IMR-90 (cell line): ENCODE measurements at regions not wholly inside any gene's neighbourhood (a gene's known extent, or its start where the extent isn't known, plus 50 kb on each side); places are given as distances from the start of the nearest gene placed in this dataset.

ENCODE experiments used
- ATAC-seq: fragments of 200-7000 bp; cut with Tn5 transposase; 2 replicates; pipeline ENCODE4 v1.9.1; 2020; ENCODE audit warnings: low read depth, mild to moderate bottlenecking, moderate library complexity
- BruUV-seq: library from RNA; stranded (reverse); fragments of 400-500 nt; replicated peaks from 2 replicates; lab custom pipeline; 2021; lab: Mats Ljungman, UMichigan
- CTCF ChIA-PET: fragments of 300-600 bp; formaldehyde crosslinking; extraction: SDS; loops from one replicate; lab custom pipeline; 2021; ENCODE audit warnings: antibody characterized with exemption; lab: Yijun Ruan, JAX
- POLR2A ChIA-PET: fragments of 300-600 bp; sonication (Branson Sonifier 250); formaldehyde crosslinking; loops from one replicate; lab custom pipeline; 2022; ENCODE audit warnings: antibody characterized with exemption; ENCODE audit not compliant: unreplicated experiment; lab: Charles Lee
- DNase-seq: peaks from one replicate; pipeline ENCODE4 v3.0.0; 2013
- H2AFZ ChIP-seq: replicated peaks from 2 replicates; pipeline ENCODE3; 2013; ENCODE audit warnings: low read length, mild to moderate bottlenecking; ENCODE audit not compliant: poor library complexity
- H2AK5ac ChIP-seq: 2 replicates; pipeline ENCODE4 v1.6.1; 2013; ENCODE audit warnings: low read depth, low read length, inconsistent platforms
- H2AK9ac ChIP-seq: replicated peaks from 2 replicates; pipeline ENCODE3; 2013; ENCODE audit warnings: mild to moderate bottlenecking, low read depth, low read length, moderate library complexity; ENCODE audit not compliant: poor library complexity
- H2BK120ac ChIP-seq: 2 replicates; pipeline ENCODE4 v1.6.1; 2013; ENCODE audit warnings: low read depth, low read length, inconsistent platforms
- H2BK15ac ChIP-seq: 3 replicates; pipeline ENCODE4 v1.6.1; 2013; ENCODE audit warnings: low read depth, low read length, inconsistent platforms
- H2BK20ac ChIP-seq: 2 replicates; pipeline ENCODE4 v1.6.1; 2013; ENCODE audit warnings: low read depth, mild to moderate bottlenecking, inconsistent platforms, low read length, moderate library complexity
- H2BK5ac ChIP-seq: 2 replicates; pipeline ENCODE4 v1.6.1; 2013; ENCODE audit warnings: mild to moderate bottlenecking, low read depth, low read length, inconsistent platforms; ENCODE audit not compliant: poor library complexity, severe bottlenecking
- H3K14ac ChIP-seq: replicated peaks from 2 replicates; pipeline ENCODE4 v1.6.1; 2013; ENCODE audit warnings: low read depth, low read length, inconsistent platforms
- H3K18ac ChIP-seq: 2 replicates; pipeline ENCODE4 v1.6.1; 2013; ENCODE audit warnings: low read depth, low read length, control low read depth
- H3K23ac ChIP-seq: 2 replicates; pipeline ENCODE4 v1.6.1; 2013; ENCODE audit warnings: low read depth, low read length, inconsistent platforms
- H3K27ac ChIP-seq: 2 replicates; pipeline ENCODE4 v1.5.1; 2013; ENCODE audit warnings: mild to moderate bottlenecking, control low read depth, low read length; ENCODE audit not compliant: insufficient read depth
- H3K27me3 ChIP-seq: 2 replicates; pipeline ENCODE4 v1.6.1; 2013; ENCODE audit warnings: low read length; ENCODE audit not compliant: control insufficient read depth, insufficient read depth
- H3K36me3 ChIP-seq: 2 replicates; pipeline ENCODE4 v1.6.1; 2013; ENCODE audit warnings: low read length, mixed read lengths; ENCODE audit not compliant: control insufficient read depth, insufficient read depth
- H3K4ac ChIP-seq: 2 replicates; pipeline ENCODE4 v1.6.1; 2013; ENCODE audit warnings: low read depth, low read length, inconsistent platforms
- H3K4me1 ChIP-seq: 2 replicates; pipeline ENCODE4 v1.6.1; 2013; ENCODE audit warnings: low read length, mixed read lengths; ENCODE audit not compliant: control insufficient read depth, insufficient read depth
- H3K4me2 ChIP-seq: 2 replicates; pipeline ENCODE4 v1.6.1; 2013; ENCODE audit warnings: low read depth, mild to moderate bottlenecking, control low read depth, low read length, moderate library complexity
- H3K4me3 ChIP-seq: 2 replicates; pipeline ENCODE4 v1.5.1; 2013; ENCODE audit warnings: low read depth, mild to moderate bottlenecking, control low read depth, low read length, moderate library complexity; ENCODE audit not compliant: insufficient read depth
- H3K56ac ChIP-seq: 2 replicates; pipeline ENCODE4 v1.6.1; 2013; ENCODE audit warnings: low read length, inconsistent platforms; ENCODE audit not compliant: insufficient read depth; ENCODE audit errors: extremely low read depth
- H3K79me1 ChIP-seq, 2 experiments: 2 replicates each; pipeline ENCODE4 v1.6.1; 2013; ENCODE audit warnings: low read length in 2 of 2, inconsistent platforms in 1 of 2, low read depth in 1 of 2
- H3K9ac ChIP-seq: 2 replicates; pipeline ENCODE4 v1.6.1; 2013; ENCODE audit warnings: low read depth, low read length, control low read depth
- H3K9me1 ChIP-seq: 2 replicates; pipeline ENCODE4 v1.6.1; 2013; ENCODE audit warnings: low read length, inconsistent platforms; ENCODE audit not compliant: insufficient read depth
- H3K9me3 ChIP-seq: 2 replicates; pipeline ENCODE4 v1.6.1; 2013; ENCODE audit warnings: low read length; ENCODE audit not compliant: control insufficient read depth, insufficient read depth
- H4K20me1 ChIP-seq: 2 replicates; pipeline ENCODE4 v1.6.1; 2013; ENCODE audit warnings: low read length, inconsistent platforms; ENCODE audit not compliant: insufficient read depth
- H4K5ac ChIP-seq: 2 replicates; pipeline ENCODE4 v1.6.1; 2013; ENCODE audit warnings: mild to moderate bottlenecking, low read depth, low read length, control low read depth
- H4K8ac ChIP-seq, 2 experiments: 2 replicates each; pipeline ENCODE4 v1.6.1; 2013; ENCODE audit warnings: low read depth in 2 of 2, low read length in 2 of 2, control low read depth in 1 of 2, inconsistent platforms in 1 of 2
- H4K91ac ChIP-seq: 2 replicates; pipeline ENCODE4 v1.6.1; 2013; ENCODE audit warnings: low read depth, low read length, inconsistent platforms; ENCODE audit not compliant: insufficient read depth
- BHLHE40 ChIP-seq: fragments of 150-350 bp; IDR thresholded peaks from 2 replicates; pipeline ENCODE4 v1.6.1; 2016; ENCODE audit warnings: mild to moderate bottlenecking, low read depth, low read length
- CEBPB ChIP-seq: IDR thresholded peaks from 2 replicates; pipeline ENCODE4 v1.6.1; 2012; ENCODE audit warnings: low read depth, low read length, improper control_type of control experiment
- CHD1 ChIP-seq: IDR thresholded peaks from 2 replicates; pipeline ENCODE4 v1.6.1; 2012; ENCODE audit warnings: low read depth, low read length, improper control_type of control experiment
- ELK1 ChIP-seq: fragments of 150-350 bp; IDR thresholded peaks from 2 replicates; pipeline ENCODE4 v1.6.1; 2016; ENCODE audit warnings: low read depth, mild to moderate bottlenecking, low read length, moderate library complexity, borderline replicate concordance
- FOS ChIP-seq: fragments of 150-350 bp; IDR thresholded peaks from 2 replicates; pipeline ENCODE4 v1.6.1; 2016; ENCODE audit warnings: low read depth, low read length
- MAFK ChIP-seq: IDR thresholded peaks from 2 replicates; pipeline ENCODE4 v1.6.1; 2012; ENCODE audit warnings: low read depth, low read length, improper control_type of control experiment
- MAZ ChIP-seq: IDR thresholded peaks from 2 replicates; pipeline ENCODE4 v1.6.1; 2012; ENCODE audit warnings: low read depth, mild to moderate bottlenecking, low read length, improper control_type of control experiment, moderate library complexity, borderline replicate concordance
- MXI1 ChIP-seq: IDR thresholded peaks from 2 replicates; pipeline ENCODE4 v1.6.1; 2012; ENCODE audit warnings: low read depth, mild to moderate bottlenecking, low read length, moderate library complexity, borderline replicate concordance
- NFE2L2 ChIP-seq: fragments of 150-350 bp; IDR thresholded peaks from 2 replicates; pipeline ENCODE4 v1.6.1; 2016; ENCODE audit warnings: low read depth, mild to moderate bottlenecking, low read length
- POLR2A ChIP-seq: IDR thresholded peaks from 2 replicates; pipeline ENCODE4 v1.6.1; 2012; ENCODE audit warnings: mild to moderate bottlenecking, low read depth, low read length
- RAD21 ChIP-seq: IDR thresholded peaks from 2 replicates; pipeline ENCODE4 v1.6.1; 2012; ENCODE audit warnings: low read length, improper control_type of control experiment
- RCOR1 ChIP-seq: IDR thresholded peaks from 2 replicates; pipeline ENCODE4 v1.6.1; 2012; ENCODE audit warnings: mild to moderate bottlenecking, low read length, improper control_type of control experiment; ENCODE audit not compliant: insufficient replicate concordance
- RFX5 ChIP-seq: IDR thresholded peaks from 2 replicates; pipeline ENCODE4 v1.8.0; 2012; ENCODE audit warnings: low read depth, mild to moderate bottlenecking, low read length, moderate library complexity
- SMC3 ChIP-seq: fragments of 150-350 bp; IDR thresholded peaks from 2 replicates; pipeline ENCODE4 v1.6.1; 2016; ENCODE audit warnings: low read depth, mild to moderate bottlenecking, antibody characterized with exemption, low read length, moderate library complexity
- USF2 ChIP-seq: fragments of 150-350 bp; IDR thresholded peaks from 2 replicates; pipeline ENCODE4 v1.6.1; 2017; ENCODE audit warnings: mild to moderate bottlenecking, antibody characterized with exemption, low read length, low read depth
- WGBS, 2 experiments: methylation state at CpG; one replicate each; pipeline versions ENCODE4 v1.1.5 to v1.1.7; 2013; ENCODE audit warnings: missing lambda C conversion rate in 2 of 2; ENCODE audit not compliant: insufficient read length in 1 of 2; ENCODE audit errors: extremely low coverage in 2 of 2; 5-methylcytosine and 5-hydroxymethylcytosine counted together
- dilution Hi-C: fragments of 300-500 bp; cut with HindIII; formaldehyde crosslinking; loops from one replicate; pipeline ENCODE4 v1.14.3; 2018; ENCODE audit warnings: low sequenced_read_pairs; ENCODE audit not compliant: unreplicated experiment
- in situ Hi-C: fragments of 300-500 bp; cut with MboI; formaldehyde crosslinking; loops from 3 replicates; pipeline ENCODE4 v1.14.3; 2019; ENCODE audit warnings: low sequenced_read_pairs, inconsistent platforms, mixed read lengths
- intact Hi-C: fragments of 100-400 bp; cut with micrococcal nuclease; formaldehyde crosslinking; loops from 2 replicates; pipeline ENCODE4 v1.10.0; 2022
- TF ChIP-seq, protein P1 (sequence below): conservative IDR thresholded peaks from 2 replicates; pipeline ENCODE4 v1.5.1; 2012; ENCODE audit warnings: mild to moderate bottlenecking, low read depth, low read length, improper control_type of control experiment

DNA sequence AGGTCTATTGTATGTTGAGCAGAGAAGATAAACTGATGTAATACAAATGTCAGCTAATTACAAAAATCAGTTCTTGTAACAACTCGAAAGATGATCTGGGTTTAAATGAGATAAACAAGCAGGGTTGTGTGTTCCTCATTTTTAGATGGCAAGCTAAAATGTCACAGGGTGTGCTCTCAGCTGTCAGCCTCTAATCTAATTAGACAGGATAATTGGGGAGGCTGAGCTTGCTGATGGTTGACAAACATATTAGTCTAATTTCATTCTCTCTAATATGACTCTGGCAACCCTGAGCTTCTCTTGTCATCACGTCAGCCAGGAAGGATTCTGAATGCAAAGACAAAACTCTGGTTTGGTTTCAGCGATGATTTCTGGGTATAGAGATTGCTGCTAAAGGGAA is 335.3 kb upstream of the KAZN start:
- in situ Hi-C loops (no loop called here), intact Hi-C loops (no loop called here), dilution Hi-C loops (no loop called here)
- Histone ChIP-seq H3K4me1 (no peaks in the 10 kb centered on the region), H2AK5ac (no peak overlapping the region), H3K4ac (no peak overlapping the region), H3K18ac (no peak overlapping the region), H4K20me1 (no peaks in the 10 kb centered on the region), H4K91ac (no peak overlapping the region), H2AFZ (no peak overlapping the region), H2BK20ac (no peak overlapping the region), H3K9me1 (no peaks in the 10 kb centered on the region), H3K36me3 (no peaks in the 10 kb centered on the region), H3K23ac (no peak overlapping the region), H4K5ac (no peak overlapping the region), H3K27ac (no peak overlapping the region), H3K9ac (no peak overlapping the region), H3K79me1 (no peaks in the 10 kb centered on the region), H2BK120ac (no peak overlapping the region), H3K4me3 (no peak overlapping the region), H3K4me2 (no peak overlapping the region), H3K56ac (no peak overlapping the region), H3K9me3 (peaks cover 7% of the 10 kb centered on the region), H2BK15ac (no peak overlapping the region), H2BK5ac (no peak overlapping the region), H3K27me3 (no peaks in the 10 kb centered on the region; the same call in 1 of the 2 replicates), H2AK9ac (no peak overlapping the region), H4K8ac (no peak overlapping the region), H3K14ac (no peak overlapping the region)
- TF ChIP-seq NFE2L2: no peak
- TF ChIP-seq CEBPB: no peak
- no peak for TF ChIP-seq SMC3
- TF ChIP-seq FOS: no peak
- no peak for TF ChIP-seq MAZ
- TF ChIP-seq RCOR1: no peak
- TF ChIP-seq MAFK: no peak
- no peak for TF ChIP-seq MXI1
- no peak for TF ChIP-seq USF2
- TF ChIP-seq RFX5: no peak
- TF ChIP-seq POLR2A: no peak
- TF ChIP-seq, protein P1, sequence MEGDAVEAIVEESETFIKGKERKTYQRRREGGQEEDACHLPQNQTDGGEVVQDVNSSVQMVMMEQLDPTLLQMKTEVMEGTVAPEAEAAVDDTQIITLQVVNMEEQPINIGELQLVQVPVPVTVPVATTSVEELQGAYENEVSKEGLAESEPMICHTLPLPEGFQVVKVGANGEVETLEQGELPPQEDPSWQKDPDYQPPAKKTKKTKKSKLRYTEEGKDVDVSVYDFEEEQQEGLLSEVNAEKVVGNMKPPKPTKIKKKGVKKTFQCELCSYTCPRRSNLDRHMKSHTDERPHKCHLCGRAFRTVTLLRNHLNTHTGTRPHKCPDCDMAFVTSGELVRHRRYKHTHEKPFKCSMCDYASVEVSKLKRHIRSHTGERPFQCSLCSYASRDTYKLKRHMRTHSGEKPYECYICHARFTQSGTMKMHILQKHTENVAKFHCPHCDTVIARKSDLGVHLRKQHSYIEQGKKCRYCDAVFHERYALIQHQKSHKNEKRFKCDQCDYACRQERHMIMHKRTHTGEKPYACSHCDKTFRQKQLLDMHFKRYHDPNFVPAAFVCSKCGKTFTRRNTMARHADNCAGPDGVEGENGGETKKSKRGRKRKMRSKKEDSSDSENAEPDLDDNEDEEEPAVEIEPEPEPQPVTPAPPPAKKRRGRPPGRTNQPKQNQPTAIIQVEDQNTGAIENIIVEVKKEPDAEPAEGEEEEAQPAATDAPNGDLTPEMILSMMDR: no peak
- no peak for TF ChIP-seq CHD1
- no peak for TF ChIP-seq ELK1
- TF ChIP-seq BHLHE40: no peak
- TF ChIP-seq RAD21: no peak
- ChIA-PET POLR2A (no interaction called here), CTCF (no interaction called here)
- WGBS, 2 experiments: 60% methylated on average over 1 of the region's 3 CpGs; no CpG with 5 or more reads in 1 of the 2 experiments
- DNase-seq (no peak), ATAC-seq (no peak)
- BruUV-seq: no TSS peak
